ENCODE measurements at regions not wholly inside any gene's neighbourhood (a gene's known extent, or its start where the extent isn't known, plus 50 kb on each side); places are given as distances from the start of the nearest gene placed in this dataset.

- TF ChIP-seq CTCF (IDR thresholded peaks at IDR 0.05) (no peak), POLR2A (IDR thresholded peaks at IDR 0.05) (no peak), POLR2AphosphoS5 (IDR thresholded peaks at IDR 0.05) (no peak), EP300 (IDR thresholded peaks at IDR 0.05; ENCODE audit: low read depth) (no peak)
Observed at GRCh38 chrX:138917781-138918180, 206.3 kb upstream of the FGF13 start.

Measured in transverse colon (tissue), 4 donors.